Epithelial cell of proximal tubule (primary cell): ENCODE measurements at regions not wholly inside any gene's neighbourhood (a gene's known extent, or its start where the extent isn't known, plus 50 kb on each side); places are given as distances from the start of the nearest gene placed in this dataset.
"Not testable (repeated sequence)": the region's sequence is repeated elsewhere in the genome, so short reads cannot be mapped to it uniquely, and the experiment has no call there.

Experiments used
- DNase-seq: peaks from one replicate; pipeline ENCODE4 v3.0.0-alpha.2; 2011; ENCODE audit warnings: low read depth
- H3K4me3 ChIP-seq: 2 replicates; pipeline ENCODE4 v1.5.1; 2011; ENCODE audit warnings: low read depth, mild to moderate bottlenecking, low read length
- TF ChIP-seq, protein P1 (sequence below): conservative IDR thresholded peaks from 2 replicates; pipeline ENCODE4 v1.5.1; 2012; ENCODE audit warnings: low read depth, mild to moderate bottlenecking, low read length

GRCh38 chr2:212882626-212883025 lies 268.8 kb downstream of the IKZF2 start:
- TF ChIP-seq, protein P1, sequence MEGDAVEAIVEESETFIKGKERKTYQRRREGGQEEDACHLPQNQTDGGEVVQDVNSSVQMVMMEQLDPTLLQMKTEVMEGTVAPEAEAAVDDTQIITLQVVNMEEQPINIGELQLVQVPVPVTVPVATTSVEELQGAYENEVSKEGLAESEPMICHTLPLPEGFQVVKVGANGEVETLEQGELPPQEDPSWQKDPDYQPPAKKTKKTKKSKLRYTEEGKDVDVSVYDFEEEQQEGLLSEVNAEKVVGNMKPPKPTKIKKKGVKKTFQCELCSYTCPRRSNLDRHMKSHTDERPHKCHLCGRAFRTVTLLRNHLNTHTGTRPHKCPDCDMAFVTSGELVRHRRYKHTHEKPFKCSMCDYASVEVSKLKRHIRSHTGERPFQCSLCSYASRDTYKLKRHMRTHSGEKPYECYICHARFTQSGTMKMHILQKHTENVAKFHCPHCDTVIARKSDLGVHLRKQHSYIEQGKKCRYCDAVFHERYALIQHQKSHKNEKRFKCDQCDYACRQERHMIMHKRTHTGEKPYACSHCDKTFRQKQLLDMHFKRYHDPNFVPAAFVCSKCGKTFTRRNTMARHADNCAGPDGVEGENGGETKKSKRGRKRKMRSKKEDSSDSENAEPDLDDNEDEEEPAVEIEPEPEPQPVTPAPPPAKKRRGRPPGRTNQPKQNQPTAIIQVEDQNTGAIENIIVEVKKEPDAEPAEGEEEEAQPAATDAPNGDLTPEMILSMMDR = no peak
- no peak overlapping the region for H3K4me3 ChIP-seq
- no peak for DNase-seq

DNA sequence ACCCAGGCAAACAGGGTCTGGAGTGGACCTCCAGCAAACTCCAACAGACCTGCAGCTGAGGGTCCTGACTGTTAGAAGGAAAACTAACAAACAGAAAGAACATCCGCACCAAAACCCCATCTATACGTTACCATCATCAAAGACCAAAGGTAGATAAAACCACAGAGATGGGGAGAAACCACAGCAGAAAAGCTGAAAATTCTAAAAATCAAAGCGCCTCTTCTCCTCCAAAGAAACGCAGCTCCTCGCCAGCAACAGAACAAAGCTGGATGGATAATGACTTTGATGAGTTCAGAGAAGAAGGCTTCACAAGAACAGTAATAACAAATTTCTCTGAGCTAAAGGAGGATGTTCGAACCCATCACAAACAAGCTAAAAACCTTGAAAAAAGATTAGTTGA lies 274.9 kb downstream of the IKZF2 start:
- H3K4me3 ChIP-seq, DNase-seq: not testable (repeated sequence)

DNA sequence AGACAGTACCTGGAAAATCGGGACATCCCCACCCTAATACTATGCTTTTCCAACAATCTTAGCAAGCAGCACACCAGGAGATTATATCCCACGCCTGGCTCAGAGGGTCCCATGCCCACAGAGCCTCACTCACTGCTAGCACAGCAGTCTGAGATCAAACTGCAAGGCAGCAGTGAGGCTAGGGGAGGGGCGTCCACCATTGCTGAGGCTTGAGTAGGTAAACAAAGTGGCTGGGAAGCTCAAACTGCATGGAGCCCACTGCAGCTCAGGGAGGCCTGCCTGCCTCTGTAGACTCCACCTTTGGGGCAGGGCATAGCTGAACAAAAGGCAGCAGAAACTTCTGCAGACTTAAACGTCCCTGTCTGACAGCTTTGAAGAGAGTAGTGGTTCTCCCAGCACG lies 275.5 kb downstream of the IKZF2 start:
- DNase-seq, H3K4me3 ChIP-seq: not testable (repeated sequence)

- H3K4me3 ChIP-seq = no peak overlapping the region
- no peak for DNase-seq
- TF ChIP-seq, protein P1 = no peak
Observed at GRCh38 chr2:212873256-212873655, 278.2 kb downstream of the IKZF2 start.

GRCh38 chr2:212871597-212871996 lies 279.8 kb downstream of the IKZF2 start:
- H3K4me3 ChIP-seq = no peak overlapping the region
- no peak for DNase-seq
- TF ChIP-seq, protein P1 = no peak

DNA sequence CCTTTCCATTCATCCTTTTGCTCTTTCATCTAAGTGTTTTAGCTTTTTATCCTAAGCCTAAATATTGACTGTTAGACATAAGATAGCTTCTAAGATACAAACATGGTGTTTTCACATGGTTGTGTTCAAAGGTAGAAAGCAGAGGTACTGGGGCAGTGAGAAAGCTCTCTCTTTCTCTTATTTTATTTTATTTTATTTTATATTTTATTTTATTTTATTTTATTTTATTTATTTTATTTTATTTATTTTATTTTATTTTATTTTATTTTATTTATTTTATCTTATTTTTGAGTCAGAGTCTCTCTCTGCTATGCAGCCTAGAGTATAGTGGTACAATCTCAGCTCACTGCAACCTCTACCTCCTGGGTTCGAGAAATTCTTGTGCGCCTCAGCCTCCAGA lies 287.2 kb downstream of the IKZF2 start:
- no peak overlapping the region for H3K4me3 ChIP-seq
- DNase-seq = no peak
- TF ChIP-seq, protein P1 = no peak

GRCh38 chr2:212863185-212863588 lies 288.2 kb downstream of the IKZF2 start:
- no peak overlapping the region for H3K4me3 ChIP-seq
- DNase-seq = no peak
- TF ChIP-seq, protein P1 = peak; percentile 74

- no peak for DNase-seq
- TF ChIP-seq, protein P1 = no peak
- H3K4me3 ChIP-seq = no peak overlapping the region
Observed at GRCh38 chr2:212858496-212858895, 292.9 kb downstream of the IKZF2 start.
